ENCODE measurements at regions not wholly inside any gene's neighbourhood (a gene's known extent, or its start where the extent isn't known, plus 50 kb on each side); places are given as distances from the start of the nearest gene placed in this dataset.

DNA sequence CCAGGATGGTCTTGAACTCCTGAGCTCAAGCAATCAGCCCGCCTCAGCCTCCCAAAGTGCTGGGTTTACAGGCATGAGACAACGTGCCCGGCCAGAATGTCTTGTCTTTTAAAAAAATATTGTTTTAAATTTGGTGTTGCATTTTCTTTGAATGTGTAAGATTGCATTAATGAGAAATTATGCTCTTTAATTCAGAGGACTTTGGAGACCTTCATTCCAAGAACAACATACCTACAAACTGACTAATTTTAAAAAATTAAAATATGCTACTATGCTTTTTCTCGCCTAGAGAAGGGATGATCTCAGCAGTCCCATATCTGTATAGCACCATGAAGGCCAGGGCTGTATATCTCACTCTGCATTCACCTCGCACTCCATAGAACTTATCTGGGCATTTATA, 204.3 kb upstream of the SLC7A11 start:
- Histone ChIP-seq H3K9me2 (replicated peaks; ENCODE audit: low read depth, low read length) (no peaks in the 10 kb centered on the region), H3K79me2 (ENCODE audit: insufficient read depth, low read length) (no peaks in the 10 kb centered on the region), H3K27me3 (ENCODE audit: insufficient read depth, low read length, poor library complexity, severe bottlenecking) (no peaks in the 10 kb centered on the region), H4K20me1 (ENCODE audit: insufficient read depth, low read length, poor library complexity, severe bottlenecking) (no peaks in the 10 kb centered on the region), H2AFZ (ENCODE audit: low read length) (no peak overlapping the region), H3F3A (ENCODE audit: low read depth) (no peaks in the 10 kb centered on the region), H3K4me1 (ENCODE audit: insufficient read depth, low read length, poor library complexity, severe bottlenecking) (no peaks in the 10 kb centered on the region), H3K4me2 (ENCODE audit: low read depth, low read length, poor library complexity, severe bottlenecking) (no peak overlapping the region), H3K9me3 (ENCODE audit: insufficient read depth, low read depth, low read length) (no peaks in the 10 kb centered on the region), H3K9ac (ENCODE audit: low read depth, low read length, poor library complexity, severe bottlenecking) (no peak overlapping the region), H3K36me3 (ENCODE audit: insufficient read depth, low read length) (no peaks in the 10 kb centered on the region), H3K4me3 (ENCODE audit: low read length, poor library complexity, severe bottlenecking) (no peak overlapping the region)
- TF ChIP-seq, protein P1, sequence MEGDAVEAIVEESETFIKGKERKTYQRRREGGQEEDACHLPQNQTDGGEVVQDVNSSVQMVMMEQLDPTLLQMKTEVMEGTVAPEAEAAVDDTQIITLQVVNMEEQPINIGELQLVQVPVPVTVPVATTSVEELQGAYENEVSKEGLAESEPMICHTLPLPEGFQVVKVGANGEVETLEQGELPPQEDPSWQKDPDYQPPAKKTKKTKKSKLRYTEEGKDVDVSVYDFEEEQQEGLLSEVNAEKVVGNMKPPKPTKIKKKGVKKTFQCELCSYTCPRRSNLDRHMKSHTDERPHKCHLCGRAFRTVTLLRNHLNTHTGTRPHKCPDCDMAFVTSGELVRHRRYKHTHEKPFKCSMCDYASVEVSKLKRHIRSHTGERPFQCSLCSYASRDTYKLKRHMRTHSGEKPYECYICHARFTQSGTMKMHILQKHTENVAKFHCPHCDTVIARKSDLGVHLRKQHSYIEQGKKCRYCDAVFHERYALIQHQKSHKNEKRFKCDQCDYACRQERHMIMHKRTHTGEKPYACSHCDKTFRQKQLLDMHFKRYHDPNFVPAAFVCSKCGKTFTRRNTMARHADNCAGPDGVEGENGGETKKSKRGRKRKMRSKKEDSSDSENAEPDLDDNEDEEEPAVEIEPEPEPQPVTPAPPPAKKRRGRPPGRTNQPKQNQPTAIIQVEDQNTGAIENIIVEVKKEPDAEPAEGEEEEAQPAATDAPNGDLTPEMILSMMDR (conservative IDR thresholded peaks at IDR 0.05; ENCODE audit: low read length): no peak
- no peak for TF ChIP-seq EZH2phosphoT487 (IDR thresholded peaks at IDR 0.05; ENCODE audit: borderline replicate concordance)

DNA sequence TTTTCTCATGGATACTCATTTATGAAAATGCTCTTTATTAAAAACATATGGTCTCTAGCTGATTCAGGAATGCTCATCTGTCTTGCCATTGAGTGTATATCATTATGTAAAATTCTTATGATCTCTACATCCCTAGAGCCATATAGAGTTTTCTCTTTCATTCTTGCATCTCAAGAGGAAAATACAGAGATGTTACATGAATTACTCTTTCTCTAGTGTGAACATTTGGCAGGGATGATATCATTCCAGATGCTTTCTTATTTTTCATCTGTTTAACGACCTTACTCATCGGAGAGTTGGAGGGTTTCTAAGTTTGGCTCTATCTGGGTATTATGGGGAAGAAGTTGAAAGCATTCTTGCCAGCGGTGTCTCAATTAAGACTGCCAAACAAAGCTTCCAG, 202.9 kb upstream of the SLC7A11 start:
- no peaks in the 10 kb centered on the region for H3K9me3 ChIP-seq (ENCODE audit: insufficient read depth, low read depth, low read length)
- H2AFZ ChIP-seq (ENCODE audit: low read length): no peak overlapping the region
- no peaks in the 10 kb centered on the region for H3K27me3 ChIP-seq (ENCODE audit: insufficient read depth, low read length, poor library complexity, severe bottlenecking)
- no peak overlapping the region for H3K4me2 ChIP-seq (ENCODE audit: low read depth, low read length, poor library complexity, severe bottlenecking)
- H3K9me2 ChIP-seq (replicated peaks; ENCODE audit: low read depth, low read length): no peaks in the 10 kb centered on the region
- no peaks in the 10 kb centered on the region for H3K36me3 ChIP-seq (ENCODE audit: insufficient read depth, low read length)
- no peaks in the 10 kb centered on the region for H3F3A ChIP-seq (ENCODE audit: low read depth)
- H4K20me1 ChIP-seq (ENCODE audit: insufficient read depth, low read length, poor library complexity, severe bottlenecking): no peaks in the 10 kb centered on the region
- no peak overlapping the region for H3K9ac ChIP-seq (ENCODE audit: low read depth, low read length, poor library complexity, severe bottlenecking)
- no peaks in the 10 kb centered on the region for H3K79me2 ChIP-seq (ENCODE audit: insufficient read depth, low read length)
- no peak overlapping the region for H3K4me3 ChIP-seq (ENCODE audit: low read length, poor library complexity, severe bottlenecking)
- TF ChIP-seq, protein P1 (conservative IDR thresholded peaks at IDR 0.05; ENCODE audit: low read length): no peak
- no peak for TF ChIP-seq EZH2phosphoT487 (IDR thresholded peaks at IDR 0.05; ENCODE audit: borderline replicate concordance)
- no peaks in the 10 kb centered on the region for H3K4me1 ChIP-seq (ENCODE audit: insufficient read depth, low read length, poor library complexity, severe bottlenecking)

DNA sequence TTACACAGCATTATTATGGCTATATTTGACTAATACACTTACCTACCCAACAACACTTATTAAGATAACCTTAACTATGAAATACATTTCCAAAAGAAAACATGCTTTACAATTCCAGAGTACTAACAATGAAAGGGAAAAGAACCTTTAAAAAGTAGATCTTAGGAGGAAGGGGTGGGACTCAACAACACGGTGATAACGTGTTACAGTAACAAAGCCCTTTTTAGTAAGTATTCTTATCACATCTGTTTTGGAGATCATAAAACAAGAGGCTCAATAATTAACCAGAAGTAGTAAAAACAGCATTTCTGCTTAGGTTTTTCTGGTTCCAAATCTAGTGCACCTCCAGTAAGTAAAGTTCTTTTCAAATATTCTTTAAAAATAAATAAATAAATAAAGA, 202.1 kb upstream of the SLC7A11 start:
- no peaks in the 10 kb centered on the region for H3F3A ChIP-seq (ENCODE audit: low read depth)
- no peak overlapping the region for H3K4me3 ChIP-seq (ENCODE audit: low read length, poor library complexity, severe bottlenecking)
- H2AFZ ChIP-seq (ENCODE audit: low read length): no peak overlapping the region
- no peak overlapping the region for H3K4me2 ChIP-seq (ENCODE audit: low read depth, low read length, poor library complexity, severe bottlenecking)
- no peaks in the 10 kb centered on the region for H3K9me2 ChIP-seq (replicated peaks; ENCODE audit: low read depth, low read length)
- no peak overlapping the region for H3K9ac ChIP-seq (ENCODE audit: low read depth, low read length, poor library complexity, severe bottlenecking)
- H3K79me2 ChIP-seq (ENCODE audit: insufficient read depth, low read length): no peaks in the 10 kb centered on the region
- H3K9me3 ChIP-seq (ENCODE audit: insufficient read depth, low read depth, low read length): no peaks in the 10 kb centered on the region
- no peaks in the 10 kb centered on the region for H3K4me1 ChIP-seq (ENCODE audit: insufficient read depth, low read length, poor library complexity, severe bottlenecking)
- H4K20me1 ChIP-seq (ENCODE audit: insufficient read depth, low read length, poor library complexity, severe bottlenecking): no peaks in the 10 kb centered on the region
- TF ChIP-seq, protein P1 (conservative IDR thresholded peaks at IDR 0.05; ENCODE audit: low read length): no peak
- TF ChIP-seq EZH2phosphoT487 (IDR thresholded peaks at IDR 0.05; ENCODE audit: borderline replicate concordance): no peak
- no peaks in the 10 kb centered on the region for H3K27me3 ChIP-seq (ENCODE audit: insufficient read depth, low read length, poor library complexity, severe bottlenecking)
- no peaks in the 10 kb centered on the region for H3K36me3 ChIP-seq (ENCODE audit: insufficient read depth, low read length)
